Liver (tissue), 8 donors: ENCODE measurements at regions not wholly inside any gene's neighbourhood (a gene's known extent, or its start where the extent isn't known, plus 50 kb on each side); places are given as distances from the start of the nearest gene placed in this dataset.

Source experiments
- DNase-seq: peaks from one replicate; pipeline ENCODE4 v3.0.0-alpha.2; 2017; ENCODE audit warnings: low spot score
- H3K27ac ChIP-seq, 2 donors: one replicate each; pipeline ENCODE4 v1.7.0; 2013; ENCODE audit warnings: inconsistent platforms in 2 of 2, low read length in 2 of 2, control low read depth in 1 of 2, low read depth in 1 of 2, mild to moderate bottlenecking in 1 of 2
- H3K27me3 ChIP-seq, 4 donors: one replicate each; pipeline versions ENCODE4 v1.6.1 to v1.7.0; 2013; ENCODE audit warnings: low read length in 3 of 4, inconsistent platforms in 1 of 4, mild to moderate bottlenecking in 1 of 4, moderate library complexity in 1 of 4; ENCODE audit not compliant: control insufficient read depth in 4 of 4, insufficient read depth in 4 of 4
- H3K36me3 ChIP-seq, 4 donors: one replicate each; pipeline versions ENCODE4 v1.6.1 to v1.7.0; 2013; ENCODE audit warnings: low read length in 3 of 4, mild to moderate bottlenecking in 3 of 4, low read depth in 1 of 4, moderate library complexity in 1 of 4; ENCODE audit not compliant: control insufficient read depth in 4 of 4, insufficient read depth in 3 of 4
- H3K4me1 ChIP-seq, 4 donors: one replicate each; pipeline versions ENCODE4 v1.6.1 to v1.7.0; 2013; ENCODE audit warnings: low read length in 3 of 4, mild to moderate bottlenecking in 3 of 4, moderate library complexity in 1 of 4; ENCODE audit not compliant: control insufficient read depth in 4 of 4, insufficient read depth in 4 of 4
- H3K4me3 ChIP-seq, 3 donors: one replicate each; pipeline versions ENCODE4 v1.6.1 to v1.7.0; 2013; ENCODE audit warnings: low read length in 3 of 3, control low read depth in 1 of 3, low read depth in 1 of 3, mild to moderate bottlenecking in 1 of 3
- H3K9ac ChIP-seq, 2 donors: one replicate each; pipeline ENCODE4 v1.7.0; 2013; ENCODE audit warnings: low read length in 2 of 2, mild to moderate bottlenecking in 2 of 2, moderate library complexity in 2 of 2, control low read depth in 1 of 2, low read depth in 1 of 2
- H3K9me3 ChIP-seq, 4 donors: one replicate each; pipeline versions ENCODE4 v1.6.1 to v1.7.0; 2013; ENCODE audit warnings: low read length in 3 of 4; ENCODE audit not compliant: control insufficient read depth in 4 of 4
- EGR1 ChIP-seq, 2 donors: IDR thresholded peaks; 2 replicates each; pipeline ENCODE4 v1.6.1; 2016 to 2018; ENCODE audit warnings: antibody characterized with exemption in 2 of 2, low read depth in 2 of 2
- FOXA2 ChIP-seq: IDR thresholded peaks from 2 replicates; pipeline ENCODE4 v1.6.1; 2016; ENCODE audit warnings: antibody characterized with exemption
- GABPA ChIP-seq, 2 donors: IDR thresholded peaks in 1 of 2; conservative IDR thresholded peaks in 1 of 2; 2 replicates each; pipeline ENCODE4 v1.6.1; 2016; ENCODE audit warnings: antibody characterized with exemption in 2 of 2, mild to moderate bottlenecking in 1 of 2, moderate library complexity in 1 of 2
- HNF4A ChIP-seq, 2 donors: conservative IDR thresholded peaks; 2 replicates each; pipeline ENCODE4 v1.6.1; 2016; ENCODE audit warnings: antibody characterized with exemption in 2 of 2, mild to moderate bottlenecking in 2 of 2
- HNF4G ChIP-seq: IDR thresholded peaks from 2 replicates; pipeline ENCODE4 v1.6.1; 2016; ENCODE audit warnings: antibody characterized with exemption
- JUND ChIP-seq, 2 donors: IDR thresholded peaks; 2 replicates each; pipeline ENCODE4 v1.6.1; 2016; ENCODE audit warnings: antibody characterized with exemption in 2 of 2
- NR2F2 ChIP-seq: IDR thresholded peaks from 2 replicates; pipeline ENCODE4 v1.6.1; 2016; ENCODE audit warnings: antibody characterized with exemption
- RAD21 ChIP-seq, 2 donors: IDR thresholded peaks; 2 replicates each; pipeline ENCODE4 v1.6.1; 2016; ENCODE audit warnings: antibody characterized with exemption in 2 of 2, mild to moderate bottlenecking in 2 of 2
- RXRA ChIP-seq, 2 donors: IDR thresholded peaks; 2 replicates each; pipeline ENCODE4 v1.6.1; 2017 to 2018; ENCODE audit warnings: antibody characterized with exemption in 2 of 2, mild to moderate bottlenecking in 1 of 2
- SP1 ChIP-seq: IDR thresholded peaks from 2 replicates; pipeline ENCODE4 v1.6.1; 2018; ENCODE audit warnings: antibody characterized with exemption, mild to moderate bottlenecking
- TAF1 ChIP-seq: conservative IDR thresholded peaks from 2 replicates; pipeline ENCODE4 v1.6.1; 2016; ENCODE audit warnings: antibody characterized with exemption, mild to moderate bottlenecking
- YY1 ChIP-seq: IDR thresholded peaks from 2 replicates; pipeline ENCODE4 v1.6.1; 2016; ENCODE audit warnings: antibody characterized with exemption, mild to moderate bottlenecking
- WGBS: extraction: QIAGEN DNeasy Blood & Tissue Kit; methylation state at CpG from one replicate; pipeline ENCODE4 v1.1.7; 2013; 5-methylcytosine and 5-hydroxymethylcytosine counted together
- TF ChIP-seq, protein P1 (sequence below): IDR thresholded peaks from 2 replicates; pipeline ENCODE4 v1.6.1; 2016; ENCODE audit warnings: antibody characterized with exemption
- TF ChIP-seq, protein P2 (sequence below): IDR thresholded peaks from 2 replicates; pipeline ENCODE4 v1.6.1; 2016; ENCODE audit warnings: antibody characterized with exemption, mild to moderate bottlenecking
- TF ChIP-seq, protein P3 (sequence below): IDR thresholded peaks from 2 replicates; pipeline ENCODE4 v1.6.1; 2016; ENCODE audit warnings: antibody characterized with exemption
- TF ChIP-seq, protein P4 (sequence below): IDR thresholded peaks from 2 replicates; pipeline ENCODE4 v1.6.1; 2016; ENCODE audit warnings: antibody characterized with exemption
- TF ChIP-seq, protein P5 (sequence below): fragments of 150-350 bp; IDR thresholded peaks from 2 replicates; pipeline ENCODE4 v1.5.1; 2017; ENCODE audit warnings: improper control_type of control experiment, low read depth, low read length; ENCODE audit not compliant: missing input control
- donor health status: healthy.
- donor health status: healthy.
- donor health status: healthy.
- donor health status: healthy.
- donor health status: healthy.

DNA sequence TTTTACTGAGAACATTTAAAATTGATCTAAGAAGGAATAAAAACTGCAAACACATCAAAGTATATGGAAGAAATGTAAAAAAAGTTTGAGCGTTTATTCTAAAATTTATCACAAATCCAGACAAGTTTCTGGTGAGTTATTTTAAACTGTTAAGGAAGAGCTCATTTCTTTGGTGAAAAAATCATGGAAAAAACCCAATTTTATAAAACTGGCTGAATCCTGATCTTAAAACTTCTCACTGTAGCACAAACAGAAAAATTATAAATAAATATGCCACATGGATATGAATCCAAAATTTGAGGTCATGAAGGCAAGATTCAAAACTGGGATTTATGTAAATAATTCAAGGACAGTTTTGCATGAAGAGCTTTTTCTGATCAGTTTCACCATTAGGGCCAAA, 205.1 kb upstream of the RGMA start:
- no peak for DNase-seq
- H3K4me3 ChIP-seq = no peak overlapping the region
- no peaks in the 10 kb centered on the region for H3K4me1 ChIP-seq
- no peaks in the 10 kb centered on the region for H3K36me3 ChIP-seq
- TF ChIP-seq HNF4G (no peak), EGR1 (IDR thresholded peaks at IDR 0.05; ENCODE audit: low read depth in 2 of 2) (no peak)
- 78% methylated on average over 1 of the region's 1 CpG for WGBS
- no peak overlapping the region for H3K9ac ChIP-seq
- H3K27ac ChIP-seq = no peak overlapping the region
- no peaks in the 10 kb centered on the region for H3K27me3 ChIP-seq
- H3K9me3 ChIP-seq = no peaks in the 10 kb centered on the region

DNA sequence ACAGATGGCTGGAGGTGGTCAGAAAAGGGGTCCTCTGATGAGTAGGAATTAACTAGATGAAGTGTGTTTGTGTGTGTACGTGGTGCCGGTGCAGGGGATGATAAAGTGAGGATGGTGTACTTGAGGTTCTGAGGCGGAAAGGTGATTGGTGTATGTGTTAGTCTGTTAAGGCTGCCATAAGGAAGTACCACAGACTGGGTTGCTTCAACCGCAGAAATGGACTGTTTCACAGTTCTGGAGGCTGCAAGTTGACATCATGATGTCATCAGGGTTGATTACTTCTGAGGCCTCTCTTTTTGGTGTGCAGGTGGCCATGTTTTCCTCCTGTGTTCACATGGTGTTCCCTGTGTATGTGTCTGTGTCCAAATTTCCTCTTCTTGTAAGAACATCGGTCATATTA, 202.4 kb upstream of the RGMA start:
- no peaks in the 10 kb centered on the region for H3K4me1 ChIP-seq
- H3K27ac ChIP-seq = no peak overlapping the region
- peaks cover 0 to 4% (median 0%) of the 10 kb centered on the region in 4 donors for H3K9me3 ChIP-seq
- no peak for TF ChIP-seq RAD21 (IDR thresholded peaks at IDR 0.05)
- TF ChIP-seq TAF1 = no peak
- TF ChIP-seq, protein P1, sequence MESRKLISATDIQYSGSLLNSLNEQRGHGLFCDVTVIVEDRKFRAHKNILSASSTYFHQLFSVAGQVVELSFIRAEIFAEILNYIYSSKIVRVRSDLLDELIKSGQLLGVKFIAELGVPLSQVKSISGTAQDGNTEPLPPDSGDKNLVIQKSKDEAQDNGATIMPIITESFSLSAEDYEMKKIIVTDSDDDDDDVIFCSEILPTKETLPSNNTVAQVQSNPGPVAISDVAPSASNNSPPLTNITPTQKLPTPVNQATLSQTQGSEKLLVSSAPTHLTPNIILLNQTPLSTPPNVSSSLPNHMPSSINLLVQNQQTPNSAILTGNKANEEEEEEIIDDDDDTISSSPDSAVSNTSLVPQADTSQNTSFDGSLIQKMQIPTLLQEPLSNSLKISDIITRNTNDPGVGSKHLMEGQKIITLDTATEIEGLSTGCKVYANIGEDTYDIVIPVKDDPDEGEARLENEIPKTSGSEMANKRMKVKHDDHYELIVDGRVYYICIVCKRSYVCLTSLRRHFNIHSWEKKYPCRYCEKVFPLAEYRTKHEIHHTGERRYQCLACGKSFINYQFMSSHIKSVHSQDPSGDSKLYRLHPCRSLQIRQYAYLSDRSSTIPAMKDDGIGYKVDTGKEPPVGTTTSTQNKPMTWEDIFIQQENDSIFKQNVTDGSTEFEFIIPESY = no peak
- no peak for TF ChIP-seq SP1
- no peak for TF ChIP-seq FOXA2
- TF ChIP-seq EGR1 (IDR thresholded peaks at IDR 0.05; ENCODE audit: low read depth in 2 of 2) = no peak
- DNase-seq = no peak
- 89% methylated on average over 5 of the region's 5 CpGs for WGBS
- no peak overlapping the region for H3K9ac ChIP-seq
- H3K4me3 ChIP-seq = no peak overlapping the region
- no peaks in the 10 kb centered on the region for H3K36me3 ChIP-seq
- peaks cover 0 to 6% (median 0%) of the 10 kb centered on the region in 4 donors for H3K27me3 ChIP-seq

DNA sequence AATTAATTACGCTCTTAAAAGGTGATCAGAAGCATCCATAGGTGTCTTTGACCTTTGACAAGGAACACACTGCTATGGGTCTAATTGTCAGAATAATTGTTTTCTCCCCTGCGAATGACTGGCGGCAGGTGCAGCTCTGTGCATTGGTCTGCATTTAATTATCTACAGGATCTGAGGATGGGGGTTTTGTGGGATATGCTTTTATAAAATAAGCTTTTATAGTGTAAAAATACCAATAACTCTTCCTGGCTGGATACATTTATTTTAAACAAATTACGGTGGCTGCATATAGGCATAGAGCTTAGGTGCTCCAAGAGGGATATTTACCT, 201.6 kb upstream of the RGMA start:
- 68% methylated on average over 4 of the region's 4 CpGs for WGBS

More for the DNA sequence above, 201.6 kb upstream of the RGMA start:
- H3K27me3 ChIP-seq = peaks cover 0 to 6% (median 0%) of the 10 kb centered on the region in 4 donors
- H3K36me3 ChIP-seq = no peaks in the 10 kb centered on the region
- H3K9ac ChIP-seq = no peak overlapping the region
- no peak overlapping the region for H3K27ac ChIP-seq
- no peak for TF ChIP-seq NR2F2
- no peak for TF ChIP-seq RXRA (IDR thresholded peaks at IDR 0.05)
- TF ChIP-seq, protein P1 = no peak
- TF ChIP-seq FOXA2 = no peak
- no peak for TF ChIP-seq HNF4A (conservative IDR thresholded peaks at IDR 0.05)
- TF ChIP-seq YY1 = no peak
- TF ChIP-seq HNF4G = no peak
- TF ChIP-seq, protein P2, sequence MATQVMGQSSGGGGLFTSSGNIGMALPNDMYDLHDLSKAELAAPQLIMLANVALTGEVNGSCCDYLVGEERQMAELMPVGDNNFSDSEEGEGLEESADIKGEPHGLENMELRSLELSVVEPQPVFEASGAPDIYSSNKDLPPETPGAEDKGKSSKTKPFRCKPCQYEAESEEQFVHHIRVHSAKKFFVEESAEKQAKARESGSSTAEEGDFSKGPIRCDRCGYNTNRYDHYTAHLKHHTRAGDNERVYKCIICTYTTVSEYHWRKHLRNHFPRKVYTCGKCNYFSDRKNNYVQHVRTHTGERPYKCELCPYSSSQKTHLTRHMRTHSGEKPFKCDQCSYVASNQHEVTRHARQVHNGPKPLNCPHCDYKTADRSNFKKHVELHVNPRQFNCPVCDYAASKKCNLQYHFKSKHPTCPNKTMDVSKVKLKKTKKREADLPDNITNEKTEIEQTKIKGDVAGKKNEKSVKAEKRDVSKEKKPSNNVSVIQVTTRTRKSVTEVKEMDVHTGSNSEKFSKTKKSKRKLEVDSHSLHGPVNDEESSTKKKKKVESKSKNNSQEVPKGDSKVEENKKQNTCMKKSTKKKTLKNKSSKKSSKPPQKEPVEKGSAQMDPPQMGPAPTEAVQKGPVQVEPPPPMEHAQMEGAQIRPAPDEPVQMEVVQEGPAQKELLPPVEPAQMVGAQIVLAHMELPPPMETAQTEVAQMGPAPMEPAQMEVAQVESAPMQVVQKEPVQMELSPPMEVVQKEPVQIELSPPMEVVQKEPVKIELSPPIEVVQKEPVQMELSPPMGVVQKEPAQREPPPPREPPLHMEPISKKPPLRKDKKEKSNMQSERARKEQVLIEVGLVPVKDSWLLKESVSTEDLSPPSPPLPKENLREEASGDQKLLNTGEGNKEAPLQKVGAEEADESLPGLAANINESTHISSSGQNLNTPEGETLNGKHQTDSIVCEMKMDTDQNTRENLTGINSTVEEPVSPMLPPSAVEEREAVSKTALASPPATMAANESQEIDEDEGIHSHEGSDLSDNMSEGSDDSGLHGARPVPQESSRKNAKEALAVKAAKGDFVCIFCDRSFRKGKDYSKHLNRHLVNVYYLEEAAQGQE = no peak
- no peak for TF ChIP-seq GABPA (IDR thresholded peaks at IDR 0.05 in 1 of 2, conservative IDR thresholded peaks at IDR 0.05 in 1 of 2)
- TF ChIP-seq, protein P3, sequence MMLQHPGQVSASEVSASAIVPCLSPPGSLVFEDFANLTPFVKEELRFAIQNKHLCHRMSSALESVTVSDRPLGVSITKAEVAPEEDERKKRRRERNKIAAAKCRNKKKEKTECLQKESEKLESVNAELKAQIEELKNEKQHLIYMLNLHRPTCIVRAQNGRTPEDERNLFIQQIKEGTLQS = no peak
- TF ChIP-seq JUND (IDR thresholded peaks at IDR 0.05) = no peak
- TF ChIP-seq, protein P4, sequence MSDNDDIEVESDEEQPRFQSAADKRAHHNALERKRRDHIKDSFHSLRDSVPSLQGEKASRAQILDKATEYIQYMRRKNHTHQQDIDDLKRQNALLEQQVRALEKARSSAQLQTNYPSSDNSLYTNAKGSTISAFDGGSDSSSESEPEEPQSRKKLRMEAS = no peak
- TF ChIP-seq, protein P5, sequence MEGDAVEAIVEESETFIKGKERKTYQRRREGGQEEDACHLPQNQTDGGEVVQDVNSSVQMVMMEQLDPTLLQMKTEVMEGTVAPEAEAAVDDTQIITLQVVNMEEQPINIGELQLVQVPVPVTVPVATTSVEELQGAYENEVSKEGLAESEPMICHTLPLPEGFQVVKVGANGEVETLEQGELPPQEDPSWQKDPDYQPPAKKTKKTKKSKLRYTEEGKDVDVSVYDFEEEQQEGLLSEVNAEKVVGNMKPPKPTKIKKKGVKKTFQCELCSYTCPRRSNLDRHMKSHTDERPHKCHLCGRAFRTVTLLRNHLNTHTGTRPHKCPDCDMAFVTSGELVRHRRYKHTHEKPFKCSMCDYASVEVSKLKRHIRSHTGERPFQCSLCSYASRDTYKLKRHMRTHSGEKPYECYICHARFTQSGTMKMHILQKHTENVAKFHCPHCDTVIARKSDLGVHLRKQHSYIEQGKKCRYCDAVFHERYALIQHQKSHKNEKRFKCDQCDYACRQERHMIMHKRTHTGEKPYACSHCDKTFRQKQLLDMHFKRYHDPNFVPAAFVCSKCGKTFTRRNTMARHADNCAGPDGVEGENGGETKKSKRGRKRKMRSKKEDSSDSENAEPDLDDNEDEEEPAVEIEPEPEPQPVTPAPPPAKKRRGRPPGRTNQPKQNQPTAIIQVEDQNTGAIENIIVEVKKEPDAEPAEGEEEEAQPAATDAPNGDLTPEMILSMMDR = no peak
- no peak for TF ChIP-seq EGR1 (IDR thresholded peaks at IDR 0.05; ENCODE audit: low read depth in 2 of 2)
- TF ChIP-seq SP1 = no peak
- peaks cover 0 to 4% (median 0%) of the 10 kb centered on the region in 4 donors for H3K9me3 ChIP-seq
- H3K4me1 ChIP-seq = no peaks in the 10 kb centered on the region
- H3K4me3 ChIP-seq = no peak overlapping the region
- DNase-seq = no peak
